Esophagus muscularis mucosa (tissue), 2 donors: ENCODE measurements at regions not wholly inside any gene's neighbourhood (a gene's known extent, or its start where the extent isn't known, plus 50 kb on each side); places are given as distances from the start of the nearest gene placed in this dataset.

Source experiments
- POLR2A ChIP-seq: fragments of 450-650 bp; IDR thresholded peaks from one replicate; pipeline ENCODE4 v1.6.1; 2017; ENCODE audit warnings: antibody characterized with exemption, moderate library complexity, mild to moderate bottlenecking, low read depth
- POLR2AphosphoS5 ChIP-seq, 2 donors: sonication (generic); formaldehyde crosslinking; IDR thresholded peaks; one replicate each; pipeline ENCODE4 v1.6.1; 2017; ENCODE audit warnings: antibody characterized with exemption in 2 of 2

GRCh38 chr5:103783669-103784068 lies 221.1 kb upstream of the NUDT12 start:
- TF ChIP-seq POLR2AphosphoS5 (IDR thresholded peaks at IDR 0.05): no peak
- no peak for TF ChIP-seq POLR2A
